ENCODE measurements at regions not wholly inside any gene's neighbourhood (a gene's known extent, or its start where the extent isn't known, plus 50 kb on each side); places are given as distances from the start of the nearest gene placed in this dataset.

DNA sequence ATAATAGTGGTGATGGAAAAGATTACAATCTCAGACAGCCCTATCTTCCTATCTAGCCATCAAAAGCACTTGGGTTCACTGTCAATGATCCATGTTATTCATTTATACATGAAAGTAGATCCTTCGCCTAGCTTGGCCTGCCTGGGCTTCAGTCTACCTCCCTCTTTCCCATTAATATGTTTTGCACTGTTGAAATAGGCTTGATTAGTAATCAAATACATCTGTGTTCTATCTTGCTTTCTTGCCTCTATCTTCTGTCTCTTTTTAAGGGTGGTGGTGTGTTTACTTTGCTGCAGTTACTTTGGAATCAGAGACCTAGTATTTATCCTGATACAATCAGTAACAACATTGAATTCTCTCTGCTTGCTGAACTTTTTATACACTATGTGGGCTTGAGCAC is 521.2 kb downstream of the TNS1 start:
- no peak for ATAC-seq (ENCODE audit: insufficient read depth, low read depth)
- no peak for TF ChIP-seq EZH2 (IDR thresholded peaks at IDR 0.05; ENCODE audit: borderline replicate concordance, low read depth, low read length, severe bottlenecking)
- TF ChIP-seq, protein P1, sequence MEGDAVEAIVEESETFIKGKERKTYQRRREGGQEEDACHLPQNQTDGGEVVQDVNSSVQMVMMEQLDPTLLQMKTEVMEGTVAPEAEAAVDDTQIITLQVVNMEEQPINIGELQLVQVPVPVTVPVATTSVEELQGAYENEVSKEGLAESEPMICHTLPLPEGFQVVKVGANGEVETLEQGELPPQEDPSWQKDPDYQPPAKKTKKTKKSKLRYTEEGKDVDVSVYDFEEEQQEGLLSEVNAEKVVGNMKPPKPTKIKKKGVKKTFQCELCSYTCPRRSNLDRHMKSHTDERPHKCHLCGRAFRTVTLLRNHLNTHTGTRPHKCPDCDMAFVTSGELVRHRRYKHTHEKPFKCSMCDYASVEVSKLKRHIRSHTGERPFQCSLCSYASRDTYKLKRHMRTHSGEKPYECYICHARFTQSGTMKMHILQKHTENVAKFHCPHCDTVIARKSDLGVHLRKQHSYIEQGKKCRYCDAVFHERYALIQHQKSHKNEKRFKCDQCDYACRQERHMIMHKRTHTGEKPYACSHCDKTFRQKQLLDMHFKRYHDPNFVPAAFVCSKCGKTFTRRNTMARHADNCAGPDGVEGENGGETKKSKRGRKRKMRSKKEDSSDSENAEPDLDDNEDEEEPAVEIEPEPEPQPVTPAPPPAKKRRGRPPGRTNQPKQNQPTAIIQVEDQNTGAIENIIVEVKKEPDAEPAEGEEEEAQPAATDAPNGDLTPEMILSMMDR (IDR thresholded peaks at IDR 0.05; ENCODE audit: borderline replicate concordance, extremely low read depth, low read length, poor library complexity, severe bottlenecking) = no peak

DNA sequence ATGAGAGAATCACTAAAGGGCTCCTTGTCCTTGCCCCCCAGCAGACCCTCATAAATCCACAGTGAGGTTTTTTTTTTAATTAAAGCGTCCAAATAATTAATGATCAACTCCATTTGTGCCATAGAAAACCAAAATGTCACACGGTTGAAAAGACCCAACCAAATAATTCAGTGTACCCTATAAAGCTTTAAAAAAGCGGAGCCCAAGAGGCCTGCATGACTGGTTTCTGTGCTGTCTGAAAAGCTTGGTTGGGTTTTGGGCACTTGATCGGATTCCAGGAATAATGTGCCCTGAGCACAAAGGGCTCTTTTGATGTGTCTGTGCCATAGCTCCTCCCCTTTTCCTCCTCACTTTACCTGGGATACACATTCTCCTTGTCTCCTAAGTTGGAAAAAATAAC is 523.2 kb downstream of the TNS1 start:
- Histone ChIP-seq H3K4me3 (ENCODE audit: low read depth in 1 of 2, low read length in 2 of 2) (no peak overlapping the region), H4K20me1 (ENCODE audit: insufficient read depth, low read length) (no peaks in the 10 kb centered on the region), H3K36me3 (ENCODE audit: insufficient read depth, low read length) (no peaks in the 10 kb centered on the region), H3K9ac (ENCODE audit: low read depth, low read length) (no peak overlapping the region), H3K4me2 (ENCODE audit: insufficient read depth, low read length) (no peak overlapping the region), H3K79me2 (ENCODE audit: insufficient read depth, low read length) (no peaks in the 10 kb centered on the region), H2AFZ (ENCODE audit: low read depth, low read length) (no peak overlapping the region), H3K27me3 (ENCODE audit: insufficient read depth, low read length, poor library complexity) (peaks cover 7% of the 10 kb centered on the region), H3K27ac (ENCODE audit: low read length) (no peak overlapping the region), H3K4me1 (ENCODE audit: insufficient read depth, low read length) (no peaks in the 10 kb centered on the region), H3K9me3 (ENCODE audit: insufficient read depth, low read length, severe bottlenecking) (no peaks in the 10 kb centered on the region)
- no peak for TF ChIP-seq EZH2 (IDR thresholded peaks at IDR 0.05; ENCODE audit: borderline replicate concordance, low read depth, low read length, severe bottlenecking)
- TF ChIP-seq, protein P1 (IDR thresholded peaks at IDR 0.05; ENCODE audit: borderline replicate concordance, extremely low read depth, low read length, poor library complexity, severe bottlenecking) = no peak
- ATAC-seq (ENCODE audit: insufficient read depth, low read depth) (no peak), DNase-seq (no peak)

More for the DNA sequence above, 521.2 kb downstream of the TNS1 start:
- Histone ChIP-seq H3K27me3 (ENCODE audit: insufficient read depth, low read length, poor library complexity) (peaks cover 4% of the 10 kb centered on the region), H3K9me3 (ENCODE audit: insufficient read depth, low read length, severe bottlenecking) (no peaks in the 10 kb centered on the region), H3K4me3 (ENCODE audit: low read depth in 1 of 2, low read length in 2 of 2) (no peak overlapping the region), H3K4me2 (ENCODE audit: insufficient read depth, low read length) (no peak overlapping the region), H2AFZ (ENCODE audit: low read depth, low read length) (no peak overlapping the region), H3K27ac (ENCODE audit: low read length) (no peak overlapping the region), H3K9ac (ENCODE audit: low read depth, low read length) (no peak overlapping the region), H3K36me3 (ENCODE audit: insufficient read depth, low read length) (no peaks in the 10 kb centered on the region), H3K4me1 (ENCODE audit: insufficient read depth, low read length) (no peaks in the 10 kb centered on the region), H3K79me2 (ENCODE audit: insufficient read depth, low read length) (no peaks in the 10 kb centered on the region), H4K20me1 (ENCODE audit: insufficient read depth, low read length) (no peaks in the 10 kb centered on the region)
- DNase-seq = no peak

DNA sequence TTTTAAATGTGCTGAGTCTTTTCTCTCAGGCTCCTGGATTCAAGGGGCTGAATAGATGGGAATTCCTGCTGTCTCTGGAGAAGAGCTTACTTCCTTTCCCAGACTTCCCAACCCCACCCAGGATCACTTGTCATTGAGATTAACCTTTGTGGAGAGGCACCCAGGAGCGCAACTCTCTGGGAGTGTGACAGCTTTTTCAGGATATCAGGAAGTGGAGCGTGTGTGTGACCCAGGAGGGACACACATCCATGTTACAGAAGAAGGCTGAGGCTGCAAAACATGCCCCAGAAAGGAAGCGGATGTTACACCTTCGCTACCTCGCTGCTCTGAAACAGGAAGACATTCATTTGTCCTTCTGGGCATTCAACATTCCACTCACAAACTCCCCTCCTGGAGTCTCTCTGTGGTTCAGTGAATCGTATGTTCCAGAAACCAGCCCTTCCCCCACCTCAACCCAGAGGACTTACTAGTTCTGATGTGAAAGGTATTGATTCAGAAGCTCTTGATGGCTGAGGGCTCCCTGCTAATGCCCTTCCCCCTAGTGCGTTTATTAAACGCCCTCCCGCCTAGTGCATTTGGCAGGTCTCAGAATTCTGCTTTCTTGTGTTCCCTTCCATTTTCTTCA is 523.9 kb downstream of the TNS1 start:
- ATAC-seq (ENCODE audit: insufficient read depth, low read depth) (no peak), DNase-seq (no peak)
- Histone ChIP-seq H3K4me1 (ENCODE audit: insufficient read depth, low read length) (no peaks in the 10 kb centered on the region), H3K27ac (ENCODE audit: low read length) (no peak overlapping the region), H3K9me3 (ENCODE audit: insufficient read depth, low read length, severe bottlenecking) (no peaks in the 10 kb centered on the region), H4K20me1 (ENCODE audit: insufficient read depth, low read length) (no peaks in the 10 kb centered on the region), H3K36me3 (ENCODE audit: insufficient read depth, low read length) (no peaks in the 10 kb centered on the region), H3K4me2 (ENCODE audit: insufficient read depth, low read length) (no peak overlapping the region), H3K9ac (ENCODE audit: low read depth, low read length) (no peak overlapping the region), H3K4me3 (ENCODE audit: low read depth in 1 of 2, low read length in 2 of 2) (no peak overlapping the region), H3K27me3 (ENCODE audit: insufficient read depth, low read length, poor library complexity) (peaks cover 11% of the 10 kb centered on the region), H2AFZ (ENCODE audit: low read depth, low read length) (no peak overlapping the region), H3K79me2 (ENCODE audit: insufficient read depth, low read length) (no peaks in the 10 kb centered on the region)
- TF ChIP-seq, protein P1 (IDR thresholded peaks at IDR 0.05; ENCODE audit: borderline replicate concordance, extremely low read depth, low read length, poor library complexity, severe bottlenecking) = no peak

DNA sequence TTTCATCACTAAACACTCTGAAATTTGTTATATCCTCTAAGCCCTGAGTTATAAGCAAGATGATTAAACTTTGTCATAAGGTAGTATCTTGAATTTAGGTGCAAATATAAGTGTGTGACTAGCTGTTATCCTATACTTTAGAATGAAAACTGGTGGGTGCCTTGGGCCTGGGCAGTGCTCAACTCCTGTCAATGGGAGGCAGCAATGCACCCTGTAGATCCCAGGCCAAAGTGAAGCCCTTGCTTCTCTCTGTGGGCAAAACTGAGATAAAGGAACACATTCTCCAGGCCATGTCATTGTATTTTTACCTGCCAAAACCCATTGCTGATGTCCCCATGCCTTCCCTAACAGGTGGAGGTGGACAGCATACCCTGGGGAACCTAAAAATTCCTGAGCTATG is 525.2 kb downstream of the TNS1 start:
- Histone ChIP-seq H3K27me3 (ENCODE audit: insufficient read depth, low read length, poor library complexity) (peaks cover 13% of the 10 kb centered on the region), H3K9ac (ENCODE audit: low read depth, low read length) (no peak overlapping the region), H3K27ac (ENCODE audit: low read length) (no peak overlapping the region), H4K20me1 (ENCODE audit: insufficient read depth, low read length) (no peaks in the 10 kb centered on the region), H3K4me3 (ENCODE audit: low read depth in 1 of 2, low read length in 2 of 2) (no peak overlapping the region), H2AFZ (ENCODE audit: low read depth, low read length) (no peak overlapping the region), H3K36me3 (ENCODE audit: insufficient read depth, low read length) (no peaks in the 10 kb centered on the region), H3K9me3 (ENCODE audit: insufficient read depth, low read length, severe bottlenecking) (no peaks in the 10 kb centered on the region), H3K4me2 (ENCODE audit: insufficient read depth, low read length) (no peak overlapping the region), H3K4me1 (ENCODE audit: insufficient read depth, low read length) (no peaks in the 10 kb centered on the region), H3K79me2 (ENCODE audit: insufficient read depth, low read length) (no peaks in the 10 kb centered on the region)
- ATAC-seq (ENCODE audit: insufficient read depth, low read depth) = no peak
- no peak for TF ChIP-seq EZH2 (IDR thresholded peaks at IDR 0.05; ENCODE audit: borderline replicate concordance, low read depth, low read length, severe bottlenecking)
- TF ChIP-seq, protein P1 (IDR thresholded peaks at IDR 0.05; ENCODE audit: borderline replicate concordance, extremely low read depth, low read length, poor library complexity, severe bottlenecking) = no peak
- no peak for DNase-seq
